IMR-90 (cell line): ENCODE measurements at regions not wholly inside any gene's neighbourhood (a gene's known extent, or its start where the extent isn't known, plus 50 kb on each side); places are given as distances from the start of the nearest gene placed in this dataset.

Experiments used
- POLR2A ChIP-seq: IDR thresholded peaks from 2 replicates; pipeline ENCODE4 v1.6.1; 2012; ENCODE audit warnings: mild to moderate bottlenecking, low read depth, low read length
- RAD21 ChIP-seq: IDR thresholded peaks from 2 replicates; pipeline ENCODE4 v1.6.1; 2012; ENCODE audit warnings: low read length, improper control_type of control experiment
- RFX5 ChIP-seq: IDR thresholded peaks from 2 replicates; pipeline ENCODE4 v1.8.0; 2012; ENCODE audit warnings: low read depth, mild to moderate bottlenecking, low read length, moderate library complexity
- SMC3 ChIP-seq: fragments of 150-350 bp; IDR thresholded peaks from 2 replicates; pipeline ENCODE4 v1.6.1; 2016; ENCODE audit warnings: low read depth, mild to moderate bottlenecking, antibody characterized with exemption, low read length, moderate library complexity
- TF ChIP-seq, protein P1 (sequence below): conservative IDR thresholded peaks from 2 replicates; pipeline ENCODE4 v1.5.1; 2012; ENCODE audit warnings: mild to moderate bottlenecking, low read depth, low read length, improper control_type of control experiment
- TF ChIP-seq, protein P2 (sequence below): fragments of 150-350 bp; IDR thresholded peaks from 2 replicates; pipeline ENCODE4 v1.6.1; 2017; ENCODE audit warnings: mild to moderate bottlenecking, antibody characterized with exemption, low read length, low read depth
- TF ChIP-seq, protein P3 (sequence below): fragments of 150-350 bp; IDR thresholded peaks from 2 replicates; pipeline ENCODE4 v1.6.1; 2016; ENCODE audit warnings: low read depth, mild to moderate bottlenecking, low read length, moderate library complexity, borderline replicate concordance

DNA sequence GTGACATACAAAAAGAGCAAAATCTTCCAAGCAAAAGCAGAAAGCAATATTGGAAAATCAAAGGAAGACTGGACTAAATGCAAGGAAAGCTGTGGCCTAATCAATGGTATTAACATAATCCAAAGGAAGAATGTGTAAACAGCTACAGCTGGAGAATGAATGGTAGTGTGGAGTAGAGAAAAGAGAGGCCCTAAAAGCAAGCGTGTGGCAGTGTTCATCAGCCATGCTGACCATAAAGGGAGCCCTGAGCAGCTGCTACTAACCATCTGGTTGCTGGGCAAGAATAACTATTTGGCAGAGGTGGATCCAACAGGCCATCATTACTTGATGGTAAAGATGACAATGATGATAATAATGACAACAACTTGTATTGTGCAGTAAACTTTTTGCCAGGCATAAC, 148.5 kb upstream of the BEND6 start:
- TF ChIP-seq, protein P1, sequence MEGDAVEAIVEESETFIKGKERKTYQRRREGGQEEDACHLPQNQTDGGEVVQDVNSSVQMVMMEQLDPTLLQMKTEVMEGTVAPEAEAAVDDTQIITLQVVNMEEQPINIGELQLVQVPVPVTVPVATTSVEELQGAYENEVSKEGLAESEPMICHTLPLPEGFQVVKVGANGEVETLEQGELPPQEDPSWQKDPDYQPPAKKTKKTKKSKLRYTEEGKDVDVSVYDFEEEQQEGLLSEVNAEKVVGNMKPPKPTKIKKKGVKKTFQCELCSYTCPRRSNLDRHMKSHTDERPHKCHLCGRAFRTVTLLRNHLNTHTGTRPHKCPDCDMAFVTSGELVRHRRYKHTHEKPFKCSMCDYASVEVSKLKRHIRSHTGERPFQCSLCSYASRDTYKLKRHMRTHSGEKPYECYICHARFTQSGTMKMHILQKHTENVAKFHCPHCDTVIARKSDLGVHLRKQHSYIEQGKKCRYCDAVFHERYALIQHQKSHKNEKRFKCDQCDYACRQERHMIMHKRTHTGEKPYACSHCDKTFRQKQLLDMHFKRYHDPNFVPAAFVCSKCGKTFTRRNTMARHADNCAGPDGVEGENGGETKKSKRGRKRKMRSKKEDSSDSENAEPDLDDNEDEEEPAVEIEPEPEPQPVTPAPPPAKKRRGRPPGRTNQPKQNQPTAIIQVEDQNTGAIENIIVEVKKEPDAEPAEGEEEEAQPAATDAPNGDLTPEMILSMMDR: no peak
- TF ChIP-seq POLR2A (no peak), RFX5 (no peak), RAD21 (no peak), SMC3 (no peak)
- TF ChIP-seq, protein P2, sequence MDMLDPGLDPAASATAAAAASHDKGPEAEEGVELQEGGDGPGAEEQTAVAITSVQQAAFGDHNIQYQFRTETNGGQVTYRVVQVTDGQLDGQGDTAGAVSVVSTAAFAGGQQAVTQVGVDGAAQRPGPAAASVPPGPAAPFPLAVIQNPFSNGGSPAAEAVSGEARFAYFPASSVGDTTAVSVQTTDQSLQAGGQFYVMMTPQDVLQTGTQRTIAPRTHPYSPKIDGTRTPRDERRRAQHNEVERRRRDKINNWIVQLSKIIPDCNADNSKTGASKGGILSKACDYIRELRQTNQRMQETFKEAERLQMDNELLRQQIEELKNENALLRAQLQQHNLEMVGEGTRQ: no peak
- TF ChIP-seq, protein P3, sequence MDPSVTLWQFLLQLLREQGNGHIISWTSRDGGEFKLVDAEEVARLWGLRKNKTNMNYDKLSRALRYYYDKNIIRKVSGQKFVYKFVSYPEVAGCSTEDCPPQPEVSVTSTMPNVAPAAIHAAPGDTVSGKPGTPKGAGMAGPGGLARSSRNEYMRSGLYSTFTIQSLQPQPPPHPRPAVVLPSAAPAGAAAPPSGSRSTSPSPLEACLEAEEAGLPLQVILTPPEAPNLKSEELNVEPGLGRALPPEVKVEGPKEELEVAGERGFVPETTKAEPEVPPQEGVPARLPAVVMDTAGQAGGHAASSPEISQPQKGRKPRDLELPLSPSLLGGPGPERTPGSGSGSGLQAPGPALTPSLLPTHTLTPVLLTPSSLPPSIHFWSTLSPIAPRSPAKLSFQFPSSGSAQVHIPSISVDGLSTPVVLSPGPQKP: no peak
